ENCODE measurements at regions not wholly inside any gene's neighbourhood (a gene's known extent, or its start where the extent isn't known, plus 50 kb on each side); places are given as distances from the start of the nearest gene placed in this dataset.

GRCh38 chr14:97866664-97867063 lies 1069.5 kb downstream of the VRK1 start:
- DNase-seq (ENCODE audit: low spot score in 2 of 2) (no peak), ATAC-seq (peak; percentile 67)
- no peaks in the 10 kb centered on the region for H3K4me1 Mint-ChIP-seq
- no peaks in the 10 kb centered on the region for H3K9me3 Mint-ChIP-seq
- H3K27ac Mint-ChIP-seq, result no peak overlapping the region
- no peak overlapping the region for H3K4me3 Mint-ChIP-seq
- no peaks in the 10 kb centered on the region for H3K36me3 Mint-ChIP-seq

DNA sequence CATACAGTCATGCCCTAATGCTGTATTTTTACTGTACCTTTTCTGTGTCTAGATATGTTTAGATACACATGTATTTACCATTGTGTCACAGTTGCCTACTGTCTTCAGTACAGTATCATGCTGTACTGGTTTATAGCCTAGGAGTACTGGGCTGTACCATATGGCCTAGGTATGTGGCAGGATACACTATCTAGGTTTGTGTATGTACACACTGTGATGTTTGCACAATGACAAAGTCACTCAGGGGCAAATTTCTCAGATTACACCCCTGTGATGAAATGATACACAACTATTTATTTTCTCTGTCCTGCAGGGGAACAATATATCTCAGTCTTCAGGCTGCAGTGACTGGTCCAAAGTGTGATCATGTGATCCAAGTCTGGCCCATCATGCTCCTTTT lies 1076.1 kb downstream of the VRK1 start:
- Mint-ChIP-seq H3K4me1 (no peaks in the 10 kb centered on the region), H3K9me3 (no peaks in the 10 kb centered on the region), H3K27ac (no peak overlapping the region), H3K36me3 (no peaks in the 10 kb centered on the region), H3K4me3 (no peak overlapping the region)
- no peak for ATAC-seq
- no peak for DNase-seq (ENCODE audit: low spot score in 2 of 2)

GRCh38 chr14:97874394-97874793 lies 1077.2 kb downstream of the VRK1 start:
- Mint-ChIP-seq H3K4me3 (no peak overlapping the region), H3K36me3 (no peaks in the 10 kb centered on the region), H3K9me3 (no peaks in the 10 kb centered on the region), H3K4me1 (no peaks in the 10 kb centered on the region), H3K27ac (no peak overlapping the region)
- DNase-seq (ENCODE audit: low spot score in 2 of 2), result no peak
- no peak for ATAC-seq

DNA sequence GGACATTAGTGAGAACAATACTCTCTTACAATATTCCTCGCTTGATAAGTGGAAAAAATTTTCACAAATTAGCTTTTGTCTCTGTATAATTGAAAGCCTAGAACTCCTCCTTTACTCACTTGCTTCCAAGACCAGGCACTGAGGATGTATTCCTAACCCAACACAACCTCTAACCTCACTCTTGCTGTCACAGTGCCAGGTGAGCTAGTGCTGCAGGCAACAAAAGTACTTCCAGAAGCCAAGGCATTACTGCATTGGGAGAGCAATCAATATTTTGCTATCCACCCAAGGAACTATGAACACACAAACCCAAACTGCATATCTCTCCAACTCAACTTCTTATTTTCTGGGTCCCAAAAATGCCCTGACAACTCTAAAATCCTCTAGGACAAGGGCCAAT lies 1081.0 kb downstream of the VRK1 start:
- Mint-ChIP-seq H3K9me3 (no peaks in the 10 kb centered on the region), H3K27ac (no peak overlapping the region), H3K4me3 (no peak overlapping the region), H3K4me1 (no peaks in the 10 kb centered on the region), H3K36me3 (no peaks in the 10 kb centered on the region)
- ATAC-seq (no peak), DNase-seq (ENCODE audit: low spot score in 2 of 2) (no peak)

- Mint-ChIP-seq H3K36me3 (no peaks in the 10 kb centered on the region), H3K9me3 (no peaks in the 10 kb centered on the region), H3K4me1 (no peaks in the 10 kb centered on the region), H3K27ac (no peak overlapping the region), H3K4me3 (no peak overlapping the region)
- no peak for ATAC-seq
- DNase-seq (ENCODE audit: low spot score in 2 of 2), result no peak
Measured at GRCh38 chr14:97878727-97879126, 1081.5 kb downstream of the VRK1 start.

- no peak for ATAC-seq
- DNase-seq (ENCODE audit: low spot score in 2 of 2), result no peak
- Mint-ChIP-seq H3K4me1 (no peaks in the 10 kb centered on the region), H3K9me3 (no peaks in the 10 kb centered on the region), H3K36me3 (no peaks in the 10 kb centered on the region), H3K4me3 (no peak overlapping the region), H3K27ac (no peak overlapping the region)
Measured at GRCh38 chr14:97887690-97888089, 1090.5 kb downstream of the VRK1 start.

DNA sequence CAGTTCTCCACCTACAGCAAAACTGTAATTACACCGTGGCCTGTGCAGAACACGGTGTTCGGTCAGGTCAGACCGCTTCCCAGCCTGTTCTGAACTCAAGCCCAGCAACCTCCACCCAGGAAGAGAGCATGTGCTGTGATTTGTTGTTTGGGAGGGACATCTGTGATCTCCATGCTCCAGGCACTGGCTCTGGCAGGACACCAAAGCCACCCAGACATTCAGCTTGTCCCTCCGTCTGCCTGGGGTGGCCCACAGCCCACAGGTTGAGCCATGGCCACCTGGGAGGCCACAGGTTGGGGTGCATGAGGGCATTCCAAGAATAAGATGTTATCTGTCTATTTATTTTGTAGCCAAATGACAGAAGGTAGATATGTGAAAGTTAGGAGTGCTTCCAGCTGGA lies 1091.1 kb downstream of the VRK1 start:
- Mint-ChIP-seq H3K27ac (no peak overlapping the region), H3K9me3 (no peaks in the 10 kb centered on the region), H3K4me3 (no peak overlapping the region), H3K4me1 (no peaks in the 10 kb centered on the region), H3K36me3 (no peaks in the 10 kb centered on the region)
- ATAC-seq, result no peak
- no peak for DNase-seq (ENCODE audit: low spot score in 2 of 2)

GRCh38 chr14:97891515-97891914 lies 1094.3 kb downstream of the VRK1 start:
- Mint-ChIP-seq H3K4me1 (no peaks in the 10 kb centered on the region), H3K27ac (no peak overlapping the region), H3K4me3 (no peak overlapping the region), H3K36me3 (no peaks in the 10 kb centered on the region), H3K9me3 (no peaks in the 10 kb centered on the region)
- DNase-seq (ENCODE audit: low spot score in 2 of 2), result no peak
- ATAC-seq, result no peak

DNA sequence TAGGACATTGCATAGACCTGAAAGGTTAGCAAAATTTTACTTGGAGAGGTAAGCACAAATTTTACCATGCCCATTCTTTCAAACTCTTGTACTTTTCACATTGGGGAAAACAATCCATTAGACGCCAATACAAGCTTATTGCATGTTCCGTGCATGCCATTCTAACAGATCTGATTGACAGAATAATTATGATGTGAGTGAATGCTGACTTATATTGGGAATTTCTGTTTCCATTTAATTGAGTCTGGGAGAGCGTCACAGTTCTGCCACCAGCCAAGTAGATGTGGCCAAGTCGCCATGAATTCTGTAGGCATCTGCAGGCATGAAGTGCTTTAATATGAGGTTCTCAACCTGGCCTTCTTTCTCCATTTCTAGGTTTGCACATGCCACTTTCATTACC lies 1097.4 kb downstream of the VRK1 start:
- Mint-ChIP-seq H3K4me1 (no peaks in the 10 kb centered on the region), H3K27ac (no peak overlapping the region), H3K4me3 (no peak overlapping the region), H3K9me3 (no peaks in the 10 kb centered on the region), H3K36me3 (no peaks in the 10 kb centered on the region)
- DNase-seq (ENCODE audit: low spot score in 2 of 2) (no peak), ATAC-seq (no peak)

- Mint-ChIP-seq H3K4me1 (no peaks in the 10 kb centered on the region), H3K4me3 (no peak overlapping the region), H3K36me3 (no peaks in the 10 kb centered on the region), H3K9me3 (no peaks in the 10 kb centered on the region), H3K27ac (no peak overlapping the region)
- ATAC-seq, result no peak
- no peak for DNase-seq (ENCODE audit: low spot score in 2 of 2)
Measured at GRCh38 chr14:97900196-97900854, 1103.1 kb downstream of the VRK1 start.

GRCh38 chr14:97902630-97903029 lies 1105.4 kb downstream of the VRK1 start:
- Mint-ChIP-seq H3K9me3 (no peaks in the 10 kb centered on the region), H3K4me1 (no peaks in the 10 kb centered on the region), H3K36me3 (no peaks in the 10 kb centered on the region), H3K27ac (no peak overlapping the region), H3K4me3 (no peak overlapping the region)
- no peak for DNase-seq (ENCODE audit: low spot score in 2 of 2)
- ATAC-seq, result no peak

DNA sequence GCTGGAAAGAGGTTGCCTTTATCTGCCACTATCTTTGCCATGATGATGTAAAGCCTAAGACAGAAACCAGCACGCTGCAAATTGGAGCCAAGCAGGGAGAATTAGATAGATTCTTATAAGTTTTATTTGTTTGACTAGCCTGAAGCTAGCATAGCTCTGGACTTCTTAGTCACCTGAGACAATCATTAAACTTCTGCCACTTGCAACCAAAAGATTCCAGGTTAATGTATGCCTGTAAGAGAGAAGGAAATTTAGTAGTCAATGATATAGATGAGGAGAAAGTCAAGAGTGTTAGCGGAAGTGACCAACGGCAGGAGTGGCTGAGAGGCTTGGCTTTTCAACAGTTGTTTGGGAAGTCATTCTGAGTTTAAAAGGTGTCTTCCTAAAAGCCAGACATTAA lies 1106.6 kb downstream of the VRK1 start:
- no peaks in the 10 kb centered on the region for H3K4me1 Mint-ChIP-seq
- no peak overlapping the region for H3K27ac Mint-ChIP-seq
- no peaks in the 10 kb centered on the region for H3K9me3 Mint-ChIP-seq
- no peaks in the 10 kb centered on the region for H3K36me3 Mint-ChIP-seq
- DNase-seq (ENCODE audit: low spot score in 2 of 2) (no peak), ATAC-seq (no peak)
- H3K4me3 Mint-ChIP-seq, result no peak overlapping the region

GRCh38 chr14:97912217-97912616 lies 1115.0 kb downstream of the VRK1 start:
- Mint-ChIP-seq H3K4me3 (no peak overlapping the region), H3K4me1 (peaks cover 3% of the 10 kb centered on the region), H3K9me3 (peaks cover 4% of the 10 kb centered on the region), H3K36me3 (no peaks in the 10 kb centered on the region), H3K27ac (no peak overlapping the region)
- ATAC-seq (no peak), DNase-seq (ENCODE audit: low spot score in 2 of 2) (no peak)

- Mint-ChIP-seq H3K4me1 (peaks cover 8% of the 10 kb centered on the region), H3K4me3 (no peak overlapping the region), H3K9me3 (no peaks in the 10 kb centered on the region), H3K36me3 (no peaks in the 10 kb centered on the region), H3K27ac (no peak overlapping the region)
- ATAC-seq, result no peak
- no peak for DNase-seq (ENCODE audit: low spot score in 2 of 2)
Measured at GRCh38 chr14:97916100-97916499, 1118.9 kb downstream of the VRK1 start.

- Mint-ChIP-seq H3K4me1 (peaks cover 8% of the 10 kb centered on the region), H3K36me3 (no peaks in the 10 kb centered on the region), H3K9me3 (no peaks in the 10 kb centered on the region), H3K4me3 (no peak overlapping the region), H3K27ac (no peak overlapping the region)
- DNase-seq (ENCODE audit: low spot score in 2 of 2) (no peak), ATAC-seq (no peak)
Measured at GRCh38 chr14:97916669-97917568, 1119.7 kb downstream of the VRK1 start.

- peaks cover 10% of the 10 kb centered on the region for H3K4me1 Mint-ChIP-seq
- no peak overlapping the region for H3K4me3 Mint-ChIP-seq
- DNase-seq (ENCODE audit: low spot score in 2 of 2), result no peak
- no peaks in the 10 kb centered on the region for H3K9me3 Mint-ChIP-seq
- peaks cover 2% of the 10 kb centered on the region for H3K36me3 Mint-ChIP-seq
- H3K27ac Mint-ChIP-seq, result no peak overlapping the region
- no peak for ATAC-seq
Measured at GRCh38 chr14:97920201-97920600, 1123.0 kb downstream of the VRK1 start.

Data from stimulated activated effector memory CD8-positive, alpha-beta T cell treated with anti-CD3 and anti-CD28 coated beads, Interleukin-12 subunit alpha, Interleukin-12 subunit beta, amount 100 ng/mL, for 72 hours (primary cell).